ENCODE measurements at regions not wholly inside any gene's neighbourhood (a gene's known extent, or its start where the extent isn't known, plus 50 kb on each side); places are given as distances from the start of the nearest gene placed in this dataset.
A peak's percentile ranks its signal among the peaks of the same experiment; 100 is the strongest.

DNA sequence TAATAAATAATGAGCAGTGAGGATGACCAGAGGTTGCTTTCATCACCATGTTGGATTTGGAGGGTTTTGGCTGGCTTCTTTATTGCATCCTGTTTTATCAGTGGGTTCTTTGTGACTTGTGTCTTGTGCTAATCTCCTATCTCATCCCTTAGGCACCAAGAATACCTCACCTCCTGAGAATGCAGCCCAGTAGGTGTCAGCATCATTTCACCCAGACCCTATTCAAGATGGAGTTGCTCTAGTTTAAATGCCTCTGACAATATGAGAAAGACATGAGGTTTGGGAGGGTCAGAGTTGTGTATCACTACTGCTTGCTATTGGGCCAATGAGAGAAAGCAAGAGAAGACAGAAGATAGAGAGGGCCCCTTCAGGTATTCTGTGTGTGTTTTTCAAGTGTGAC, 592.2 kb downstream of the ETNK1 start:
- no peak overlapping the region for H3K4me3 ChIP-seq (ENCODE audit: control insufficient read depth in 2 of 3, extremely low read depth in 1 of 3, insufficient read depth in 2 of 3, low read depth in 1 of 3, low read length in 3 of 3)
- H3K9me1 ChIP-seq (ENCODE audit: control insufficient read depth, extremely low read depth, insufficient read depth, low read length): no peaks in the 10 kb centered on the region
- FAIRE-seq (no peak), DNase-seq (ENCODE audit: low read depth, low spot score) (no peak)
- H3K9ac ChIP-seq (ENCODE audit: control insufficient read depth, extremely low read depth, insufficient read depth, low read length): no peak overlapping the region
- H3K79me2 ChIP-seq (ENCODE audit: control insufficient read depth, insufficient read depth, low read length): no peaks in the 10 kb centered on the region
- H3K9me3 ChIP-seq (ENCODE audit: control insufficient read depth, low read depth, low read length): peaks cover 3% of the 10 kb centered on the region
- H3K4me2 ChIP-seq (ENCODE audit: control insufficient read depth, extremely low read depth, insufficient read depth, low read depth, low read length): no peak overlapping the region
- H3K27ac ChIP-seq (ENCODE audit: control insufficient read depth, insufficient read depth, low read length): no peak overlapping the region
- no peaks in the 10 kb centered on the region for H3K27me3 ChIP-seq (ENCODE audit: control insufficient read depth, extremely low read depth, insufficient read depth, low read length)
- TF ChIP-seq, protein P1, sequence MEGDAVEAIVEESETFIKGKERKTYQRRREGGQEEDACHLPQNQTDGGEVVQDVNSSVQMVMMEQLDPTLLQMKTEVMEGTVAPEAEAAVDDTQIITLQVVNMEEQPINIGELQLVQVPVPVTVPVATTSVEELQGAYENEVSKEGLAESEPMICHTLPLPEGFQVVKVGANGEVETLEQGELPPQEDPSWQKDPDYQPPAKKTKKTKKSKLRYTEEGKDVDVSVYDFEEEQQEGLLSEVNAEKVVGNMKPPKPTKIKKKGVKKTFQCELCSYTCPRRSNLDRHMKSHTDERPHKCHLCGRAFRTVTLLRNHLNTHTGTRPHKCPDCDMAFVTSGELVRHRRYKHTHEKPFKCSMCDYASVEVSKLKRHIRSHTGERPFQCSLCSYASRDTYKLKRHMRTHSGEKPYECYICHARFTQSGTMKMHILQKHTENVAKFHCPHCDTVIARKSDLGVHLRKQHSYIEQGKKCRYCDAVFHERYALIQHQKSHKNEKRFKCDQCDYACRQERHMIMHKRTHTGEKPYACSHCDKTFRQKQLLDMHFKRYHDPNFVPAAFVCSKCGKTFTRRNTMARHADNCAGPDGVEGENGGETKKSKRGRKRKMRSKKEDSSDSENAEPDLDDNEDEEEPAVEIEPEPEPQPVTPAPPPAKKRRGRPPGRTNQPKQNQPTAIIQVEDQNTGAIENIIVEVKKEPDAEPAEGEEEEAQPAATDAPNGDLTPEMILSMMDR (optimal IDR thresholded peaks at IDR 0.05 in 1 of 3, IDR thresholded peaks at IDR 0.05 in 1 of 3, conservative IDR thresholded peaks at IDR 0.05 in 1 of 3; ENCODE audit: extremely low read depth in 1 of 3, insufficient read depth in 2 of 3, low read length in 3 of 3): peak in 1 of 3 experiments; percentile 39
- no peak for TF ChIP-seq EZH2 (IDR thresholded peaks at IDR 0.05; ENCODE audit: low read length)
- no peak overlapping the region for H2AFZ ChIP-seq (ENCODE audit: control insufficient read depth, low read length)
- no peaks in the 10 kb centered on the region for H3K36me3 ChIP-seq (ENCODE audit: control insufficient read depth in 2 of 2, extremely low read depth in 1 of 2, insufficient read depth in 2 of 2, low read length in 2 of 2)
- no peaks in the 10 kb centered on the region for H4K20me1 ChIP-seq (ENCODE audit: control insufficient read depth, extremely low read depth, insufficient read depth, low read length)
- H3K4me1 ChIP-seq (ENCODE audit: control insufficient read depth, extremely low read depth, insufficient read depth, low read length): no peaks in the 10 kb centered on the region
- dilution Hi-C loops (cut with MboI; ENCODE audit: extremely low pct_ligation_motif_present, low sequenced_read_pairs): no loop called here

DNA sequence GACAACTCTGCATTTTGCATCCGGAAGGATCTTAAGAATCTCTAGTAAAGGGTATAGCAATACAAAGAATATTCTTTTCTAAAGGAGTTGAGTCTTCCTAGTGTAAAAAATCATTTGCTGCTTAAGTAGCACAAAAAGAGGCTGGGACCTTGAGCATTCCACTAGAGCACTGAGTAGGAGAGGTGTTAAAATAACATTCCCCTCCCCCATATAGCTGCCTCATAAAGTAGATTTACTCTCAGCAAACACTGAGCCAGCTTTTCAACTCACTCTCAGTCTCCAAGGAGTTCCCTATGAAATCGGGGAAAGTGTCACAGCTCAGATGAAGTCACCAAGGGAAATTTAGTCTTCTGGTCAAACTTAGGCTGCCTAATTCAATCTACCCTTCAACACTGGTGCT, 592.7 kb downstream of the ETNK1 start:
- Histone ChIP-seq H4K20me1 (ENCODE audit: control insufficient read depth, extremely low read depth, insufficient read depth, low read length) (no peaks in the 10 kb centered on the region), H3K27ac (ENCODE audit: control insufficient read depth, insufficient read depth, low read length) (no peak overlapping the region), H3K4me1 (ENCODE audit: control insufficient read depth, extremely low read depth, insufficient read depth, low read length) (no peaks in the 10 kb centered on the region), H3K9ac (ENCODE audit: control insufficient read depth, extremely low read depth, insufficient read depth, low read length) (no peak overlapping the region), H2AFZ (ENCODE audit: control insufficient read depth, low read length) (no peak overlapping the region), H3K36me3 (ENCODE audit: control insufficient read depth in 2 of 2, extremely low read depth in 1 of 2, insufficient read depth in 2 of 2, low read length in 2 of 2) (no peaks in the 10 kb centered on the region), H3K4me3 (ENCODE audit: control insufficient read depth in 2 of 3, extremely low read depth in 1 of 3, insufficient read depth in 2 of 3, low read depth in 1 of 3, low read length in 3 of 3) (no peak overlapping the region), H3K9me3 (ENCODE audit: control insufficient read depth, low read depth, low read length) (peaks cover 3% of the 10 kb centered on the region), H3K9me1 (ENCODE audit: control insufficient read depth, extremely low read depth, insufficient read depth, low read length) (no peaks in the 10 kb centered on the region), H3K27me3 (ENCODE audit: control insufficient read depth, extremely low read depth, insufficient read depth, low read length) (no peaks in the 10 kb centered on the region), H3K79me2 (ENCODE audit: control insufficient read depth, insufficient read depth, low read length) (no peaks in the 10 kb centered on the region), H3K4me2 (ENCODE audit: control insufficient read depth, extremely low read depth, insufficient read depth, low read depth, low read length) (no peak overlapping the region)
- FAIRE-seq: no peak
- DNase-seq (ENCODE audit: low read depth, low spot score): no peak
- TF ChIP-seq, protein P1 (optimal IDR thresholded peaks at IDR 0.05 in 1 of 3, IDR thresholded peaks at IDR 0.05 in 1 of 3, conservative IDR thresholded peaks at IDR 0.05 in 1 of 3; ENCODE audit: extremely low read depth in 1 of 3, insufficient read depth in 2 of 3, low read length in 3 of 3): no peak
- no peak for TF ChIP-seq EZH2 (IDR thresholded peaks at IDR 0.05; ENCODE audit: low read length)
- dilution Hi-C loops (cut with MboI; ENCODE audit: extremely low pct_ligation_motif_present, low sequenced_read_pairs): no loop called here

Data from keratinocyte (primary cell).